CD4-positive, CD25-positive, alpha-beta regulatory T cell (primary cell): ENCODE measurements at regions not wholly inside any gene's neighbourhood (a gene's known extent, or its start where the extent isn't known, plus 50 kb on each side); places are given as distances from the start of the nearest gene placed in this dataset.

ENCODE experiments used
- ATAC-seq, 2 donors: fragments of 150-1000 bp; cut with Tn5 transposase; one replicate each; pipeline ENCODE4 v1.10.0; 2021; ENCODE audit warnings: low read depth in 2 of 2, moderate number of reproducible peaks in 2 of 2, moderate library complexity in 1 of 2
- DNase-seq, 3 donors: peaks; one replicate each; pipeline versions ENCODE4 v3.0.0 to v3.0.0-alpha.2; 2012 to 2022; ENCODE audit warnings: mixed read lengths in 1 of 3
- H3K27ac ChIP-seq: one replicate; pipeline ENCODE4 v1.7.0; 2013; ENCODE audit warnings: mild to moderate bottlenecking, low read length; ENCODE audit not compliant: insufficient read depth, poor library complexity, severe bottlenecking
- H3K27me3 ChIP-seq: one replicate; pipeline ENCODE4 v1.7.0; 2013; ENCODE audit warnings: low read length; ENCODE audit not compliant: control insufficient read depth, insufficient read depth
- H3K36me3 ChIP-seq: one replicate; pipeline ENCODE4 v1.7.0; 2013; ENCODE audit warnings: mild to moderate bottlenecking, low read length, moderate library complexity; ENCODE audit not compliant: control insufficient read depth, insufficient read depth
- H3K4me1 ChIP-seq: 2 replicates; pipeline ENCODE4 v1.7.0; 2013; ENCODE audit warnings: mild to moderate bottlenecking, low read length; ENCODE audit not compliant: insufficient read depth, control insufficient read depth, poor library complexity, severe bottlenecking
- H3K4me3 ChIP-seq: one replicate; pipeline ENCODE4 v1.7.0; 2013; ENCODE audit warnings: low read depth, mild to moderate bottlenecking, low read length, moderate library complexity
- H3K9me3 ChIP-seq, 2 experiments: 1 replicate in 1 of 2; 2 replicates in 1 of 2; pipeline ENCODE4 v1.7.0; 2013; ENCODE audit warnings: low read length in 2 of 2, mild to moderate bottlenecking in 1 of 2, moderate library complexity in 1 of 2; ENCODE audit not compliant: control insufficient read depth in 2 of 2
- H3K27ac Mint-ChIP-seq, 3 donors: one replicate each; pipeline ENCODE4 v1.8.0; 2020 to 2022; ENCODE audit warnings: mild to moderate bottlenecking in 3 of 3, mixed read lengths in 3 of 3, moderate library complexity in 2 of 3
- H3K27me3 Mint-ChIP-seq: one replicate; pipeline ENCODE4 v1.8.0; 2022; ENCODE audit warnings: mild to moderate bottlenecking, mixed read lengths
- H3K36me3 Mint-ChIP-seq: one replicate; pipeline ENCODE4 v1.8.0; 2020; ENCODE audit warnings: mixed read lengths
- H3K4me1 Mint-ChIP-seq, 4 donors: one replicate each; pipeline ENCODE4 v1.8.0; 2020 to 2022; ENCODE audit warnings: mixed read lengths in 4 of 4, mild to moderate bottlenecking in 1 of 4
- H3K4me3 Mint-ChIP-seq, 4 donors: one replicate each; pipeline ENCODE4 v1.8.0; 2020 to 2022; ENCODE audit warnings: mild to moderate bottlenecking in 4 of 4, mixed read lengths in 4 of 4, moderate library complexity in 3 of 4
- H3K9me3 Mint-ChIP-seq, 7 donors: one replicate each; pipeline ENCODE4 v1.8.0; 2020 to 2022; ENCODE audit warnings: mixed read lengths in 7 of 7, mild to moderate bottlenecking in 3 of 7, moderate library complexity in 2 of 7

DNA sequence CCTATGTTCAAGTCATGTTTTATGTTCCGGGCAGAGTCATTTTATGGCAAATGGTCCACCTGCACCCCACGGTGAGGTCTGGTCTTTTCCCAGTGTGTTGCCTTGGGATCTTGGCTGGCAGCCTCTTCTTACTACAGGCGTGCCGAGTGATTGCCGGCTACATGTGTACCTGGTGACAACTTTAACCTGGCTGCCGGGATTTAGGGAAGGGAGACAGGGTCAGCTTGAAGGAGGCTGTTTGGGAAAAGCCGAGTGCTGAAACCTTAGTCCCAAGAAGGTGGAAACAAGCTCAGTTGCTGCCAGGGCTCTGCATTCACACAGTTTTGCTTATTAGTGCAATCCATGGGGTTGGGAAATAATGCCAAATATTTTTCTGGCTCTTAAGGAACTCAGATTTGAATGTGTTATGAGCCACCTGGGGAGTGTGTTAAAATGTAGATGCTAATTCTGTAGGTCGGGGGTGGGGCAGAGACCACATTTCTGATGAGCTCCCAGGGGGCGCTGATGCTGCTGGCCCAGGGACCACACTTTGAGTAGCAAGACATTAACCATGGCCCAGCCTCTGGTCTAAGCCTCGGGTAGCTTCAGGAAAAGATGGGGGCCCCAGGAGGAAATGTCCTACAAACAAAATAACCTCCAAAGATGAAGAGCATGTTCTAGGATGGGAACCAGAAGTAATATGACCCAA, 179.6 kb downstream of the TBX5 start:
- H3K4me3 ChIP-seq, result no peak overlapping the region
- ATAC-seq, result no peak
- DNase-seq, result no peak
- Mint-ChIP-seq H3K4me1 (no peaks in the 10 kb centered on the region), H3K27ac (no peak overlapping the region), H3K27me3 (peaks cover 12% of the 10 kb centered on the region), H3K9me3 (peaks cover 0 to 5% (median 0%) of the 10 kb centered on the region in 7 donors), H3K36me3 (no peaks in the 10 kb centered on the region), H3K4me3 (no peak overlapping the region)
- no peaks in the 10 kb centered on the region for H3K36me3 ChIP-seq
- H3K27ac ChIP-seq, result no peak overlapping the region
- no peaks in the 10 kb centered on the region for H3K4me1 ChIP-seq
- no peaks in the 10 kb centered on the region for H3K27me3 ChIP-seq
- H3K9me3 ChIP-seq, result no peaks in the 10 kb centered on the region

DNA sequence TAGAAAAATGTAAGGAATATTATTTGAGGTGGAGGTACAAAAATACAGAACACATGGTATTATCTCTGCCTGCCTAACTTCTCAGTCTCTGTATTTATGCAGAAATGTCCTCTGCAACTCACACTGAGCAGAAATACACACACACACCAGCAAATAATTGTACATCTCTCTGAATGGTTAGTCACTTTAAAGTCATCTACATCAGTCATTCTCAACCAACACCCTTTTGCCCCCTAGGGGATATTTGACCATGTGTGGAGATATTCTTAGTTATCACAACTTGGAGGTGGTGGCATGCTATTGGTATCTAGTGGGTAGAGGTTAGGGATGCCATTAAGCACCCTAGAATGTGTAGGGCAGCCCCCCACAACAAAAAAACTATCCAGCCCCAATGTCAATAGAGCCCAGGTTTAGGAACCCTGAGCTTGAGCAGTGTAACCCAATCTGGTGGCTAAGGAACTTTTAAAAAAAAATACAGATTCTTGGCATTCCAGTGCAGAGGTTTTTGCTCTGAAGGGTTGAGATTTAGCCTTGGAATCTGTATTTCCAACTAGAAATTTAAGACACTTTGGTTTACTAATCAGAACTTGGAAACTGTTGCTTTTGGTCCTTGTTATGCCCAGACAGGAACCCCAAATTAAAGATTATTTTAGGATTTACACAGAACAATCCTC, 183.8 kb downstream of the TBX5 start:
- no peaks in the 10 kb centered on the region for H3K36me3 Mint-ChIP-seq
- no peak overlapping the region for H3K27ac ChIP-seq
- no peaks in the 10 kb centered on the region for H3K36me3 ChIP-seq
- H3K4me3 Mint-ChIP-seq, result no peak overlapping the region
- H3K9me3 ChIP-seq, result no peaks in the 10 kb centered on the region
- H3K9me3 Mint-ChIP-seq, result peaks cover 0 to 5% (median 0%) of the 10 kb centered on the region in 7 donors
- no peaks in the 10 kb centered on the region for H3K4me1 Mint-ChIP-seq
- H3K4me1 ChIP-seq, result no peaks in the 10 kb centered on the region
- H3K27me3 Mint-ChIP-seq, result peaks cover 20% of the 10 kb centered on the region
- ATAC-seq, result no peak
- no peak for DNase-seq
- no peaks in the 10 kb centered on the region for H3K27me3 ChIP-seq
- H3K4me3 ChIP-seq, result no peak overlapping the region
- H3K27ac Mint-ChIP-seq, result no peak overlapping the region

DNA sequence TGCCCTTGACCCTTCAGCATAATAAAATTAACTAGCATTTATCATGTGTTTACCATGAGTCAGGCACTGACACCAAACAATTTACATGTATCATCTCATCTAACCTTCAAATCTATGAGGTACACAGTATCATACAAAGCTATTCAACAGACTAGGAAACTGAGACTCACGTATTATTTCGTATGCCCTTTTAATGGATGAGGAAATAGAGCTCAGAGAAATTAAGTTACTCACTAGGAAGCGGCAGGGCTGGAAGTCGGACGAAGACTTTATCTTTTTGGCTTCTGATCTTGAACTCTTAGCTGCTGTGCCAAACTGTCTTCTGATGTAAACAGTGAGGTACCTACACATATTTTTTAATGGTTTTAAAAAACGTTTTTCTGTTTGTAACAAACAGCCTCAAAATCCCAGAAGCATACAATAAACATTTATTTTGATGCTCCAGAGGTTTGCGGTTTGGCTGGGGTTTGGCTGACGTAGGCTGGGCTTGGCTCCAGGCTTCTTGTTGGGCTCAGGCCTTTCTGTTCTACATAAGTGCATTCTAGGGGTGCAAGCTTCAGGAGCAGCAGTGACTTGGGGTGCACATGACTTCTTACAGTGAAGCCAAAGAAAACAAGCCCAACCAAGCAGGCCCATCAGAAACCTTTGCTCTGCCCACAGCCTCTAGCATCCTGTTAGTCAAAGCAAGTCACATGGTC, 184.7 kb downstream of the TBX5 start:
- Histone ChIP-seq H3K4me1 (no peaks in the 10 kb centered on the region), H3K9me3 (no peaks in the 10 kb centered on the region), H3K27ac (no peak overlapping the region), H3K27me3 (no peaks in the 10 kb centered on the region), H3K36me3 (no peaks in the 10 kb centered on the region), H3K4me3 (no peak overlapping the region)
- H3K36me3 Mint-ChIP-seq, result no peaks in the 10 kb centered on the region
- H3K27me3 Mint-ChIP-seq, result peaks cover 20% of the 10 kb centered on the region
- H3K4me1 Mint-ChIP-seq, result no peaks in the 10 kb centered on the region
- DNase-seq, result no peak
- H3K9me3 Mint-ChIP-seq, result peaks cover 0 to 5% (median 2%) of the 10 kb centered on the region in 7 donors
- ATAC-seq, result no peak
- H3K27ac Mint-ChIP-seq, result no peak overlapping the region
- no peak overlapping the region for H3K4me3 Mint-ChIP-seq

DNA sequence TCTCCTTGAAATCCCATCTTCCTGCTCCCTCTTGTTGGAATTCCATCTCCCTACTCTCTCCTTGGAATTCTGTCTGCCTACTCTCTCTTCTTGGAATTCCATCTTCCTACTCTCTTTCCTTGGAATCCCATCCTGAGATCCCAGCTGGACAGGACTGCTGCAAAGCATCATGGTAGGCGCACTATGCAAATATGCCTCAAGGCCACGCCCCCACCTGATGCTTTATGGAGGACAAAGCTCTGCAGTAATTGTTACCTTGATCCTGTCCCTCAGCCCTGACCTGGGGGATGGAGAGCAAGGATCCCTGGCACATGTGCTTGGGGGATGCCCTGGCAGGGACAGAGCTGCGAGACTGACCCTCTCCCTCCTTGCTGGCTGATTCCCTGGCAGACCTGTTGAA, 185.6 kb downstream of the TBX5 start:
- H3K9me3 Mint-ChIP-seq, result peaks cover 0 to 5% (median 2%) of the 10 kb centered on the region in 7 donors
- Histone ChIP-seq H3K27ac (no peak overlapping the region), H3K36me3 (no peaks in the 10 kb centered on the region), H3K27me3 (no peaks in the 10 kb centered on the region), H3K4me1 (no peaks in the 10 kb centered on the region), H3K9me3 (no peaks in the 10 kb centered on the region), H3K4me3 (no peak overlapping the region)
- no peak for DNase-seq
- no peak overlapping the region for H3K4me3 Mint-ChIP-seq
- H3K4me1 Mint-ChIP-seq, result no peaks in the 10 kb centered on the region
- no peak overlapping the region for H3K27ac Mint-ChIP-seq
- ATAC-seq, result no peak
- H3K36me3 Mint-ChIP-seq, result no peaks in the 10 kb centered on the region
- peaks cover 20% of the 10 kb centered on the region for H3K27me3 Mint-ChIP-seq

DNA sequence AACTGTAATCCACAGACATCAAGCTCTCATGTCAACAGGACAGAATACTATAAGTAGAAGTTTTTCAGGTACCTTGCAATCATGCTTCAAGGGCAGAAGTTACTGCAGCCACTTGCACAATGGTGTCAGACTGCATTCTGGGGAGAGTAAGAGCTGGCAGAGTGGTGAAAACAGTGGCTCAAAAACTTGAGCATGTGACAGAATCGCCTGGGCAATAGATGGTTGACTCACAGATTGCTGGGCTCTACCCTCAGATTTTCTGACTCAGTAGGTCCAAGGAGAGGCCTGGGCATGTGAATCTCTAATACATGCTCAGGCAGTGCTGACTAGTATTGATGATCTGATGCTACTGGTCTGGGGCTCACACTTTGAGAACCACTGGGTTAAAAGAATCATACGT, 187.8 kb downstream of the TBX5 start:
- Histone ChIP-seq H3K4me1 (no peaks in the 10 kb centered on the region), H3K27ac (no peak overlapping the region), H3K27me3 (no peaks in the 10 kb centered on the region), H3K36me3 (no peaks in the 10 kb centered on the region), H3K9me3 (no peaks in the 10 kb centered on the region), H3K4me3 (no peak overlapping the region)
- H3K27me3 Mint-ChIP-seq, result peaks cover 8% of the 10 kb centered on the region
- no peak for ATAC-seq
- no peaks in the 10 kb centered on the region for H3K4me1 Mint-ChIP-seq
- H3K9me3 Mint-ChIP-seq, result peaks cover 0 to 3% (median 2%) of the 10 kb centered on the region in 7 donors
- no peaks in the 10 kb centered on the region for H3K36me3 Mint-ChIP-seq
- H3K27ac Mint-ChIP-seq, result no peak overlapping the region
- DNase-seq, result no peak
- no peak overlapping the region for H3K4me3 Mint-ChIP-seq

DNA sequence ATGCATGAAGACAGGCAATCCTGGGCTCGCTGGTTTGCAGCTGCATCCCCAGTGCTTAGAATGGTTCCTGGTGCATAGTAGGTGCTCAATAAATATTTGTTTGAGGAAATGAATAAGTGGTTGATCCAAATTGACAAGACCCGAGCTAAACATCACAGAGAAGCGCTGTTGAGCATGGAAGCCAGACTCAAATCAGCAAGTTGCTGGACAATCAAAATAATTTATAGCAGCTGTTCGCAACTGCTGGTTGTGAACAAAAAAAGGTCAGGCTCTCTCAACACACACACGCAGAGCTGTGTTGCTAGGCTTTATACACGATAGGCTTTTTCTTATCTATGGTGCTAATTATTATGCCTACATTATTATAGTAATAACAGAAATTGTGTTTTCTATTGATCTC, 190.2 kb downstream of the TBX5 start:
- H3K9me3 ChIP-seq, result no peaks in the 10 kb centered on the region
- H3K27ac ChIP-seq, result no peak overlapping the region

DNA sequence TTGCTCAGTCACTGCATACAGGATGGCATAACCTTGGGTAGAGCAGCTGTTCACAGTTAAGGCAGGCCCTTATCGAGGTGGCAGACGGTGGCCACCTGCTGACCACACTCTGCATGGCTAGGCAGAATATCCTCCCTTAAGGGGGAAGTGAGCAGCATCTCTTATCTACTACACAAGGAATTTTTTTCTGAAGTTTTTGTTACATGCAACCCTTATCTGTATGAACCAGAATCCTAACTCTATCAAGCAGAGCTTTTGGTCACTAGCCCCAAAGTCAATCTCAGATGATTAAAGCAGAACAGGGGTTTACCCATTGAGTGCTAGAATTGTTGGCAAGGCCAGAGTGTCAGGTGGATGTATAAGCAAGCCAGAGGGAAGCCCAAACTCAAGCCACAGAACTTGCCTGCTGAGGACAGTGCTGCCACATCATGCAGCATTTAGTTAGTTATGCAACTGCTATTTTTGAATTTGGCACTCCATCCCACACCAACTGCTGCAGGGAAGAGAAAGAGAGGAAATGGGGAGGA, 192.8 kb downstream of the TBX5 start:
- Mint-ChIP-seq H3K9me3 (peaks cover 0 to 13% (median 0%) of the 10 kb centered on the region in 7 donors), H3K4me1 (no peaks in the 10 kb centered on the region), H3K4me3 (no peak overlapping the region), H3K36me3 (no peaks in the 10 kb centered on the region), H3K27ac (no peak overlapping the region), H3K27me3 (peaks cover 4% of the 10 kb centered on the region)
- no peaks in the 10 kb centered on the region for H3K36me3 ChIP-seq
- H3K27ac ChIP-seq, result no peak overlapping the region
- H3K27me3 ChIP-seq, result no peaks in the 10 kb centered on the region
- ATAC-seq (no peak), DNase-seq (no peak)
- H3K9me3 ChIP-seq, result no peaks in the 10 kb centered on the region
- no peak overlapping the region for H3K4me3 ChIP-seq
- no peaks in the 10 kb centered on the region for H3K4me1 ChIP-seq

More for the DNA sequence above, 190.2 kb downstream of the TBX5 start:
- no peak overlapping the region for H3K4me3 Mint-ChIP-seq
- no peak for ATAC-seq
- peaks cover 0 to 14% (median 1%) of the 10 kb centered on the region in 7 donors for H3K9me3 Mint-ChIP-seq
- Histone ChIP-seq H3K4me3 (no peak overlapping the region), H3K4me1 (no peaks in the 10 kb centered on the region), H3K36me3 (no peaks in the 10 kb centered on the region), H3K27me3 (no peaks in the 10 kb centered on the region)
- no peak for DNase-seq
- H3K4me1 Mint-ChIP-seq, result no peaks in the 10 kb centered on the region
- no peaks in the 10 kb centered on the region for H3K36me3 Mint-ChIP-seq
- H3K27me3 Mint-ChIP-seq, result peaks cover 5% of the 10 kb centered on the region
- H3K27ac Mint-ChIP-seq, result no peak overlapping the region
